AML-193 (cell line): ENCODE measurements at regions not wholly inside any gene's neighbourhood (a gene's known extent, or its start where the extent isn't known, plus 50 kb on each side); places are given as distances from the start of the nearest gene placed in this dataset.
"Not testable (repeated sequence)": the region's sequence is repeated elsewhere in the genome, so short reads cannot be mapped to it uniquely, and the experiment has no call there.

Experiments
- DNase-seq, 2 experiments: peaks; one replicate each; lab custom pipeline; 2025; lab: John Stamatoyannopoulos, UW

- DNase-seq = no peak
These were observed 297.4 kb upstream of the GCFC2 start for GRCh38 chr2:76008001-76008702.

GRCh38 chr2:76000425-76000824 lies 289.7 kb upstream of the GCFC2 start:
- no peak for DNase-seq

GRCh38 chr2:75998451-75998850 lies 287.7 kb upstream of the GCFC2 start:
- no peak for DNase-seq

DNA sequence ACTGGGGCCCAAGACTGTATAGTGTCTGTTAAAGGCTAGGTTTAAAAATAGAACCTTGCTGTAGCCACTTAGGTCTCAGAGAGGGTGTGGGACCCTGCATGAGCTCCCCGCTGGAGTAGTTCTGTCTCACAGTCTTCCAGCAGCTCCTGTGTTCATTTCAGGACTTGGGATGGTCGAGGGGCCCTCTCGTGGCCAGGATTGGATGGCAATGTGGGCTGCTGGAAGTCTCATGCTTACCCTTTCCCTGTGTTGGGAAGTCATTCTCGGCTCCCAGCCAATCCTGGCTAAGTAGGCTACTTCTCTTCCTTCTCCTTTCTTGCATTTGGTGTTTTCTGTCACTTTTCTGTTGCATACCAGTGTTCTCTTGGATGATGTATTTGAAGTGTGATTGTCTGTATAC lies 284.0 kb upstream of the GCFC2 start:
- DNase-seq = no peak

DNA sequence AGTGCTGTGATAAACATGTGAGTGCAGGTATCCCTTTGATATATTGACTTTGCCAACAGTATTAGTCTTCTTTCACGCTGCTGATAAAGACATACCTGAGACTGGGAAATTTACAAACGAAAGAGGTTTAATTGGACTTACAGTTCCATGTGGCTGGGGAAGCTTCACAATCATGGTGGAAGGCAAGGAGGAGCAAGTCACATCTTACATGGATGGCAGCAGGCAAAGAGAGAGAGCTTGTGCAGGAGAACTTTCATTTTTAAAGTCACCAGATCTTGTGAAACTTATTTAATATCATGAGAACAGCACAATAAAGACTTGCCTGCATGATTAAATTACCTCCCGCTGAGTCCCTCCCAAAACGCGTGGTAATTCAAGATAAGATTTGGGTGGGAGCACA lies 277.9 kb upstream of the GCFC2 start:
- not testable (repeated sequence) for DNase-seq

GRCh38 chr2:75986617-75987016 lies 275.9 kb upstream of the GCFC2 start:
- DNase-seq = no peak

- no peak for DNase-seq
These were observed 272.0 kb upstream of the GCFC2 start for GRCh38 chr2:75982719-75983118.

GRCh38 chr2:75964646-75965045 lies 253.9 kb upstream of the GCFC2 start:
- DNase-seq = no peak

GRCh38 chr2:75960472-75961009 lies 249.8 kb upstream of the GCFC2 start:
- no peak for DNase-seq

- DNase-seq = no peak
These were observed 249.2 kb upstream of the GCFC2 start for GRCh38 chr2:75959724-75960471.

DNA sequence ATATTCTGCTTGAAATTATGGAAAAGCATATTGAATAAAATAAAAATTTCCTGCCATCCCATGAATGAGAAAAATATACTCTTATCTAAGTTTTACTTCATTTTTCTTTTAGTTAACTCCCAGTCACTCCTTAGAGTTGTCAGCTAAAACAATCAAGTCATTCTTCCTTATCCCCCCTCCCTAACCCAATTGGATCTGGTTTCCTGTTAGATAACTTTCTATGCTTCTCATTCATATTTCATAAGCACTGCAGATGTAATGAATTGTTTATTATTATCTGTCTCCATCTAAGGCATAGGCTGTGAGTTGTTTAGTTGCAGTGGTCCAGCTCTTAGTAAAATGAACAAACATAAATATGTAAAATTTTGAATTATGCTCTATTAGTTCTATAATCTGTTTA lies 244.0 kb upstream of the GCFC2 start:
- DNase-seq = no peak

DNA sequence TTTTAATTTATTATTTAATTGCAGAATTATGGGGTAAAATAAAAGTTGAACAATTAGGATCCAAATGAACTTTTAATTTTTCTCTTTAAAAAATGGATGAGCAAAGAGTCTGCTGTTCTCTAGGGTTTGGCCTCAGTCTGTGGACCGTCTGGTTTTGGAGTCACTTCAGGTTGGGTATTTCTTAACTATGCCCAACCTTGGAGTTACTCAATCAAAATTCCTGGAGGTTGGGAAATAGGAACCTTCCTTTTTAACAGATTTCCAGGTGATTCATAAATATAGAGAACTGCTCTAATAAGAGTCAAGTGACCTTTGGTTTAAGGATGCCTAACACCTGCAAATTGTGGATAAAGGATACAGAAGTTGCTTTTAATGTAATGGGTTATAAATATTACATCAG lies 241.5 kb upstream of the GCFC2 start:
- DNase-seq = no peak

DNA sequence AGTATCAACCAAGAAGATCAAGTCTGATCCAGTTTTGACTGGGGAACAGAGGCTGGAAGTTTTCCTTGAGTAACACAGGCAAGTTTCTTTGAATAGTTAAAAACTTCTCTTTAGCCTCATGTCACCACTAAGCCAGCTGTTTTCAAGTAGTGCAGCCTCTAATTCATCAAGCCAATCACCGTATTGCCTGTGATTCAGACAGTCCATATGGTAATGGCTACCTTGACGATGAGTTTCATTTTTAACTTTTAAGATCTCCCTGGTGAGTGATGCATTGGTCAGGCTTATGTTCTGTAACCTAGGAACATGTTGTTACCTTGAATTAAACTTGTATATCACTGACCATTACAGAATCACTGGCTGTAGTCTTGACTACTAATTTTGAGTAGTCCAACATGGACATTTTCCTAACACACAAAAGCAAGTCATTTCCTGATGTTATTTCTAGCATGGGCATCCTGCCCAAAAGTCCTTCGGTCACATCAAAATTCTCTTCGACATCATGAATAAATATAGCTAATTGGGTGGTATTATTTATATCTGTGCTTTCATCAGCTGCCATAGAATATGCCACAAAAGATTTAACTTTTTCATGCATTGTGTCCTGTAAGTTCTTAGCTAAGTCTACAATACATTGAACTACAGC lies 238.8 kb upstream of the GCFC2 start:
- DNase-seq = no peak

- DNase-seq = no peak
These were observed 225.6 kb upstream of the GCFC2 start for GRCh38 chr2:75936311-75936710.

GRCh38 chr2:75932996-75933395 lies 222.3 kb upstream of the GCFC2 start:
- no peak for DNase-seq

DNA sequence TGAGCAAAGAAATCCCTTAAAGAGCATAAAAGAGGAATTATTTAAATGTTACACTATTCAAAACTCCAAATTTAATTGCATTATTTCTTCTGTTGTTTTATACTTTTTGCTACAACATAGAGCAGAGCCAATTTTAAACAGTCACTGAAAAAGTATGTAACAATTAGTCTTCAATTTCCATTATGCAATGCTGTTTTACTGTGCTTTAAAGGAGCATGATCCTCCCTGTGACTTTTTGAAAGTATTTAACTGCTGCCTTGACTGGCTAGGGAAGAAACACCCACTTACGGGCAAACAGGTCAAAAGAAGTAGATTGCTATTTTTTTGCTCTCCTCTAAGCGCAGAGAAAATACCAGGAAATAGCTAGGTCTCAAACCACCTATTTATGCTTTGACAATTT lies 217.4 kb upstream of the GCFC2 start:
- no peak for DNase-seq

- DNase-seq = no peak
These were observed 214.8 kb upstream of the GCFC2 start for GRCh38 chr2:75925331-75926024.

- DNase-seq = no peak
These were observed 211.5 kb upstream of the GCFC2 start for GRCh38 chr2:75922191-75922590.

DNA sequence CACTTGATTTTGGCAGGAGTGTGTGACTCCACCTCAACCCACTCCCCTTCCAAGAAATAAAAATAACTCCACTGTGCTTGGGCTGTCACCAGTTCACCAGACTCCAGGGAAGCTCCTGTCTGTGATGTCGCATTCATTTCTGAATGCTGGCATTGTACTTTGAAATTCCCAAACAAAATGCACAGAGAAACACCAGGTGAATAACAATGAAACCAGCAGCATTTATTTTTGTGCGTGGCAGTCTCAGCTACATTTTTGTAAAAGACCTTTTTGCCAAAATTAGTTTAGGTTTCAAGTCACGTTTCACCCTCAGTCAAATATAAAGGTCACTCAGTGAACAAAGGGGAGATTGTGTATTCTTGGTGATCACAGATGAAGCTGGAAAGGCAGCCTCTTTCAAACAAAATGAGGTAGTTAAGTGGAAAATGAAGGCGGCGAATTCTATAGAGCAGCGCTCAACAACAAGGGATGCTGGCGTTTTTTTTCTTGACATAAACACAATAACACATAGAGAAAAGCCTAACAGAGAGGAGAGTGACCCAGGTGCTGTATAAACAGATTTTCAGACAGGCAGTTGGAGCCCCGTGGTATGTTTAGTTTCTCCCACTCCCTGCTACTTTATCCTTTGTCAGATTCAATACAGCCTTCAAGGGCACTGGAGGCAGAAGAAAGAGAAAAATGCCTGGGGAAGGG lies 210.3 kb upstream of the GCFC2 start:
- DNase-seq = no peak

- no peak for DNase-seq
These were observed 205.3 kb upstream of the GCFC2 start for GRCh38 chr2:75915851-75916634.
